NK-92 treated with Interleukin-12 subunit alpha and Interleukin-12 subunit beta, amount 100 ng/mL, for 24 hours (cell line): ENCODE measurements at regions not wholly inside any gene's neighbourhood (a gene's known extent, or its start where the extent isn't known, plus 50 kb on each side); places are given as distances from the start of the nearest gene placed in this dataset.

Source experiments
- DNase-seq: peaks from one replicate; lab custom pipeline; 2025; lab: John Stamatoyannopoulos, UW

DNA sequence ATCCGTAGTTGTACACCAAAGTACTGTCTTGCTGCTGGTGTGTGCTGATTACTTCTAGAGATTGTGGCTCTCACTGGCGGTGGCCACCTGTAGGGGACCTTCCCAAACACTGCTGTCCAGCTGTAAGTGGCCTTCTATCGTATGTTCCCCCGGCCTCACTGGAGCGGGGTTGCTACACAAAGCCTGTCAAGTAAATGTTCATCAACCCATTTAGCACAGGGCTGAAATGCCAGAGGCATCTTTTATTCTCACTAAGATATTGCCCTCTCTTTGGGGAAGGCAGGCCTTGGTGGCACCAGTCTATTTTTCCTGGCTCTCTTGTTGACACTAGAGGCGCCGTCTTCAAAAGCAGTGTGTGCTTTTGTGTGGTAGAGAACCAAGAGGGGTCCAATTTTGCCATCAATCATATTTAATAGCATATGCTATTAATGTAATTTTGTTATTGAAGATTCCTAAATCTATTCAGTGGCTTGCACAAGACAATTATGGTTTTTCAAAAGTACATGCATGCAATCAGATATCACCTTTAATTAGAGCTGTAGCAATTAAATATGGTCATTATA lies 514.4 kb upstream of the SALL1 start:
- no peak for DNase-seq

- no peak for DNase-seq
Observed at GRCh38 chr16:51658531-51658930, 507.5 kb upstream of the SALL1 start.

- no peak for DNase-seq
Observed at GRCh38 chr16:51657848-51658247, 506.8 kb upstream of the SALL1 start.

- DNase-seq = no peak
Observed at GRCh38 chr16:51655249-51655648, 504.2 kb upstream of the SALL1 start.

- no peak for DNase-seq
Observed at GRCh38 chr16:51651061-51651466, 500.0 kb upstream of the SALL1 start.

DNA sequence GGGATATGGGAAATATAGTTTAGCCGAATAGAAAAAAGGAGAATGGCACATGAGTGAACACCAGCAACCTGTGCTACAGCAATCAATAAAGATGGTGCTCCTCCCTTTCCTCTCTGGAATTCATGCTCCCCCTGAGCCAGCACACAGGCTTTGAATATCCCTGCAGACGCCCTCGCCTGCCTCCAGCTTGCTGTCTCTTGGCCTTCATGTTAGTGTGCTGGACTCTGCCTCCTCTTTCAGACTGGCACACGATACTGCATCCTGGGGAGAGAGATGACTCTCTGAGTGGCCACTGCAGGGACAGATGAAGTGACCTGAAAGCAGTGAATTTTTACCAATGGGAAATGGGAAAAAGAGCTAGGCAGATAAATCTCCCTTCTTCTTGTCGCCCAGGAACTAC lies 498.6 kb upstream of the SALL1 start:
- DNase-seq = no peak

DNA sequence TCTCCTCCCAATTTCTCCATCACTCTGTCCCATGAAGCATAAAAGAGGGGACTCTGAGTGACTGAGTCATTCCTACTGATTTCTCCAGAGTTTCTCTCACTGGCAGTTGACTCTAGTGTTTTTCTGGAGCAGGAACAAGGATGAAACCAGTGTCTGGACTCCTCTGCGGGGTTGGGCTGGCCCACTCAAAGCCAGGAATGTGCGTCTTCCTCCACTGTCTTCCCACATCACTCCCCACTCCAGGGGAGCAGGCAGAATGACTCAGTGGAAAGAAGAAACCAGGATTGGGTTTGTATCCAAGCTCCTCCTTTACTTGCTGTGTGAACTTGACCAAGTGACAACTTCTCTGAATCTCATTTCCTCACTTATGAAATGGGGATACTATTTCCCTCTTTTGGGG lies 497.5 kb upstream of the SALL1 start:
- no peak for DNase-seq

- no peak for DNase-seq
Observed at GRCh38 chr16:51641191-51641765, 490.2 kb upstream of the SALL1 start.

DNA sequence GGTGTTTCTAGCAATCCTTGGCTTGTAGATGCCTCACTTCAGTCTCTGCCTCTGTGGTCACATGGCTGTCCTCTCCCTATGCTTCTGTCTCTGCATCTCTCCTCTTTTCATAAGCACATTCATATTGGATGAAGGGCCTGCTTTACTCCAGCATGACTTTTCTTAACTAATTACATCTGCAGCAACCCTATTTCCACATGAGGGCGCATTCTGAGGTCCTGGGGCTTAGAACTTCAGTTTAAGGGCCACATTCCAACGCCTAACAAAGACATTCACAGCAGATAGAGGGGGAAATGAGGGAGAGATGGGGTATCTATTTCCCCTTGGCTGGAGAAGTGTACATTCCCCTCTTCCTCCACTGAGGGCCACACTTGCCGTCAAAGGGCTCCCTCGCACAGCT lies 489.1 kb upstream of the SALL1 start:
- DNase-seq = no peak

DNA sequence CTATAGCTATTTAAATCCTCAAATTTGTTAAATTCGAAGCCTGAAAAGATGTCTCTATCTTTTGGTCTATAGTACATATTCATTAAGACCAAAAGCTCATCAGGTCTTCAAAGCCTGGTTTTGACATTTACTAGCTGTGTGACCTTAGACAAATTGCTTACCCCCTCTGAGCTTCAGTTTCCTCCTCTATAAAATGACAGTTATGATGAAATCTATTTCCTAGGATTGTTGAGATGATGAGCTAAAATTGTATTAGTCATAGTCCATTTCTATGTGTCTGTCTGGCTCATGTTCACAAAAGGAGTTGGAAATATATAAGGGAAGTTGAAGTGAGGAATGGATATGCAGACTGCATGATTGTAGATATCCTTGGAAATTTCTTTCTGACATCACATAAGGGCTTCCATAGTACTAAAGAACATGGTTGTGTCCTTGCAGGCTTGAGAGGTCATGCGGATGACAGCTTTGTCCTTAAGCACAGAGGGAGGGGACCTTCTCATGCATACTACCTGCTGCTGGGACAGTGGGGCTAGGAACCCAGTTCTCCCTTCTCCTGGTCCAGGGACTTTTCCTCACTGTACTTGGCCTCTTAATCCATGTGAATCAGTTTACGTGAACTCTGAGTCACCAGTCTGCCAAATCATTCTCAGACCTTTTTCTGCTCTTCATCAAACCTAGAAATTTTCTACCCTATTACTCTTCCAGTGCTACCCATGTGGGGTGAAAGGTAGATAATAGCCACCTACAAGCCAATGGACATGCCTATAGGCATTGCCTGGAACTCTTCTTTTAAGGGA lies 487.5 kb upstream of the SALL1 start:
- DNase-seq = no peak

DNA sequence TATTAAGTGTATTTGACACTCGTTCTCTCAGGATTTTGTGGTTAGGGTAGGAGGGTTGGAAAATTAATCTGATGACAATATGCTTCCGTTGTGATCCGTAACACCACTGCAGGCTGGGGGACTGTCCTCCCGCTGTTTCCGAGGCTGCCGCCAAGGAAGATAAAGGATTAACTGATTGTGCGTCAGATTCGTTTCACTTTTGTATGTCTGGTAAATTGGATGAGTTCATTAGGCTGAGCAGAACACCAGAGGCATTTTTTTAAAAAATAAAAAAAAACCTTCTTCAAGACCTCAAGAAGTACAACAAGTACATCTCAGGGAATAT lies 486.7 kb upstream of the SALL1 start:
- DNase-seq = no peak

- no peak for DNase-seq
Observed at GRCh38 chr16:51636920-51637769, 486.1 kb upstream of the SALL1 start.

DNA sequence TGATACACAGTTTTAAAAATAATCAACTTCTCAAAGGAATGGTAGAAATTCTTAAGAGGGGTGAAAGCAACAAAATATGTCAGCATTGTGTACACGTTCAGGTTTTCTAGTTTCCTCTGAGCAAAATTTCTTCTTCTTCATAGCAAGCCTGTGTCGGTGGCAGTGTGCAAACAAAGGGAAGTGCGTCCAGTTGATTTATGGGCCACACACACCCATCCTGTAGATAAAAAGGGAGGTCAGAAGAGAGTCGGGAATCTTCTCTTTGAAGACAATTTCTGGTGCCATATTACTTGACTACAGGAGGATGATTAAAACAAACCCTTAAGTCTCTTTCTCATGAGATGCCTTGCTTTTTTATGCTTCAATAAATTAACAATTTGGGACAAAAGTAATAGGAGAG lies 484.1 kb upstream of the SALL1 start:
- DNase-seq = no peak

DNA sequence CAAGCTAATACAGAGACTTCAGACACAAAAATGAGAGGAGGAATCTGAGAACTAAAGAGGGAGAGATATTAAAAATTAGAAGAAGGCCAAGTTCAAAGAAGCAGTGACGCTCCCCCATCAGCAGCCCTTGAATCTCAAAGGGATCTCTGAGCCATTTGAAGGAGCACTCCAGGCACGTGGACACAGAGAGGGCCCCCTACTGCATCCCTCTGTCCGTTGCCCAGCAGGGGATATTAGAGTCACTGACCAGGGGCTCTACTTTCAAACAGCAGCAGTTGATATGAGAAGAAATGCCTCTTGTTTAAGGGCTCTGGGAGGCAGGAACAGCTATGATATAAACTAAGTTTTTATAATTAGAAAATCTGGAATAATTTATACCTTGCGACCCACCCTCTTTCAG lies 479.0 kb upstream of the SALL1 start:
- no peak for DNase-seq

DNA sequence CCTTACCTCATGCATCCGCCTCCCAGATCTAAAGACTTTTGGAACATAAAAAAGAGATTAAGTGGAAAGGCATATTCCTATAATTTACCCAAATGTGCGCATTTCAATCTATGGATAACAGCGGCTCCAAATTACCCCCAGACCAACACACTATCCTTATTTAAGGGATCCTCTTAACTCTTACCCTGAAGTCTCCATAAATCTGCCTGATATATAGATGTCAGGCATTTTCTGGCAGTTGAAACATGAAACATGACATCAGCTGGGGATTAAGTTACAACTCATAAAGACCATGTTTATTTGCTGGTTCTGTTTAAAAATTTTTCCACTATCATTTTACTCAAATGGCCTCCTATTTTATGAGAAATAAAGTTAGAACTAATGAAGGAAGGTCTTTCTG lies 478.5 kb upstream of the SALL1 start:
- DNase-seq = no peak

- no peak for DNase-seq
Observed at GRCh38 chr16:51624080-51624775, 473.2 kb upstream of the SALL1 start.

DNA sequence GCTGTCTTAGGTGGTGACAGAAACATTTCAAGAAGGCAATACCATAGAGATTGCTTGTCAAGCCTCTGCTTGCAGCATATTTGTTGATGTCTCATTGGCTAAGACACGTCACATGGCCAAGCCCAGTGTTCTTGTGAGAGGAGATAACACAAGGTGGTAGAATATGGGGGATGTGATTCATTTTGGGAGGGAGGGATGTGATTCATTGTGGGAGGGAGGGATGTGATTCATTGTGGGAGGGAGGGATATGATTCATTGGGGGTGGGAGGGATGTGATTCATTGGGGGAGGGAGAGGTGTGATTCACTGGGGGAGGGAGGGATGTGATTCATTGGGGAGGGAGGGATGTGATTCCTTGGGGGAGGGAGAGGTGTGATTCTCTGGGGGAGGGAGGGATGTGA lies 470.5 kb upstream of the SALL1 start:
- no peak for DNase-seq

DNA sequence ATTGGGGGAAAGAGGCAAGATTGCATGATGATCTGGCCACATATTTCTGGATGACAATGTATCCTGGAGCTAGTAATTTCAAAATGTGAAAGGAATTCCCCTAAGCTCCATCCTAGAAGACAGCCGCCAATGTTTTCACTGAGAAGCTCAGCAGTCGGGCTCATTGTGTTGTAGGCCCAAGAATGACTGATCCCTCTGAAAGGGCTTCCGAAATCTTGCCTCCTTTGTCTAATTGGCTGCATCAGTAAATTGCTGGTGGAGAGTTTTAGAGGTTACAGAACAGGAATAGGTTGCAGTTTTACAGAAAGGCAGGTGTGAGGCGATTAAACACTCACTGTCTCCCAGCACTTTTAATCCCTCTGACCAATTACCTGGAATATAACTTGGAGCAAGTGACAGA lies 464.1 kb upstream of the SALL1 start:
- DNase-seq = no peak

GRCh38 chr16:51607201-51607651 lies 456.2 kb upstream of the SALL1 start:
- DNase-seq = no peak

GRCh38 chr16:51596247-51596646 lies 445.2 kb upstream of the SALL1 start:
- DNase-seq = no peak

- no peak for DNase-seq
Observed at GRCh38 chr16:51592535-51593300, 441.6 kb upstream of the SALL1 start.
